Natural killer cell (primary cell): ENCODE measurements at regions not wholly inside any gene's neighbourhood (a gene's known extent, or its start where the extent isn't known, plus 50 kb on each side); places are given as distances from the start of the nearest gene placed in this dataset.

Experiments used
- ATAC-seq, 3 donors: fragments of 150-1000 bp in 2 of 3; fragments of 200-7000 bp in 1 of 3; cut with Tn5 transposase; 1 replicate in 1 of 3; 2 replicates in 2 of 3; pipeline ENCODE4 v1.10.0; 2021; ENCODE audit warnings: mild to moderate bottlenecking in 2 of 3, moderate library complexity in 2 of 3
- DNase-seq, 2 donors: peaks; one replicate each; pipeline versions ENCODE4 v3.0.0 to v3.0.0-alpha.2; 2013 to 2021; ENCODE audit warnings: mixed read lengths in 1 of 2
- H3K27ac ChIP-seq: one replicate; pipeline ENCODE4 v1.5.1; 2013; ENCODE audit warnings: mild to moderate bottlenecking, low read length
- H3K27me3 ChIP-seq: one replicate; pipeline ENCODE4 v1.6.1; 2013; ENCODE audit warnings: low read length; ENCODE audit not compliant: control insufficient read depth, insufficient read depth
- H3K36me3 ChIP-seq: one replicate; pipeline ENCODE4 v1.6.1; 2013; ENCODE audit warnings: low read length; ENCODE audit not compliant: control insufficient read depth, insufficient read depth
- H3K4me1 ChIP-seq: one replicate; pipeline ENCODE4 v1.6.1; 2013; ENCODE audit warnings: low read length; ENCODE audit not compliant: control insufficient read depth, insufficient read depth
- H3K4me3 ChIP-seq: one replicate; pipeline ENCODE4 v1.5.1; 2013; ENCODE audit warnings: low read length
- H3K9me3 ChIP-seq: one replicate; pipeline ENCODE4 v1.6.1; 2013; ENCODE audit warnings: low read length; ENCODE audit not compliant: control insufficient read depth, insufficient read depth
- H3K27ac Mint-ChIP-seq, 2 donors: one replicate each; pipeline ENCODE4 v1.8.0; 2022; ENCODE audit warnings: mild to moderate bottlenecking in 2 of 2, mixed read lengths in 2 of 2, moderate library complexity in 1 of 2
- H3K27me3 Mint-ChIP-seq, 2 donors: one replicate each; pipeline ENCODE4 v1.8.0; 2022; ENCODE audit warnings: low read depth in 2 of 2, mixed read lengths in 2 of 2
- H3K36me3 Mint-ChIP-seq: one replicate; pipeline ENCODE4 v1.8.0; 2022; ENCODE audit warnings: mixed read lengths
- H3K4me1 Mint-ChIP-seq, 2 donors: one replicate each; pipeline ENCODE4 v1.8.0; 2022; ENCODE audit warnings: mixed read lengths in 2 of 2
- H3K4me3 Mint-ChIP-seq: one replicate; pipeline ENCODE4 v1.8.0; 2022; ENCODE audit warnings: mild to moderate bottlenecking, moderate library complexity, mixed read lengths
- H3K9me3 Mint-ChIP-seq, 2 donors: one replicate each; pipeline ENCODE4 v1.8.0; 2022; ENCODE audit warnings: mixed read lengths in 2 of 2
- WGBS: methylation state at CpG from one replicate; pipeline ENCODE4 v1.1.7; 2013; ENCODE audit warnings: missing lambda C conversion rate; ENCODE audit not compliant: insufficient coverage; 5-methylcytosine and 5-hydroxymethylcytosine counted together
- intact Hi-C: fragments of 100-400 bp; cut with micrococcal nuclease; formaldehyde crosslinking; loops from one replicate; pipeline ENCODE4 v1.14.2; 2022
- TF ChIP-seq, protein P1 (sequence below): fragments of 200-600 bp; IDR thresholded peaks from one replicate; pipeline ENCODE4 v1.8.0; 2022; ENCODE audit warnings: antibody characterized with exemption

DNA sequence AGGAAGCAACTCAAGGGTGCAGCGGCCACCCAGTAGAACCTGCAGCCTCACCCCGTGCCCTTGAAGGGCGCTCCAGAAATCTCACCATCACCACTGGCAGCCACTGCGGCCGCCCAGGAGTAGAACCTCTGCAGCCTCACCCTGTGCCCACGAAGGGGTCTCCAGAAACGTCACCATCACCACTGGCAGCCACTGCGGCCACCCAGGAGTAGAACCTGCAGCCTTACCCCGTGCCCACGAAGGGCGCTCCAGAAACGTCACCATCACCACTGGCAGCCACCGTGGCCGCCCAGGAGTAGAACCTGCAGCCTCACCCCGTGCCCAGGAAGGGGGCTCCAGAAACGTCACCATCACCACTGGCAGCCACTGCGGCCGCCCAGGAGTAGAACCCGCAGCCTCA is 336.0 kb downstream of the TEX29 start:
- Histone ChIP-seq H3K9me3 (no peaks in the 10 kb centered on the region), H3K4me3 (no peak overlapping the region), H3K36me3 (no peaks in the 10 kb centered on the region), H3K4me1 (no peaks in the 10 kb centered on the region), H3K27ac (no peak overlapping the region), H3K27me3 (no peaks in the 10 kb centered on the region)
- TF ChIP-seq, protein P1, sequence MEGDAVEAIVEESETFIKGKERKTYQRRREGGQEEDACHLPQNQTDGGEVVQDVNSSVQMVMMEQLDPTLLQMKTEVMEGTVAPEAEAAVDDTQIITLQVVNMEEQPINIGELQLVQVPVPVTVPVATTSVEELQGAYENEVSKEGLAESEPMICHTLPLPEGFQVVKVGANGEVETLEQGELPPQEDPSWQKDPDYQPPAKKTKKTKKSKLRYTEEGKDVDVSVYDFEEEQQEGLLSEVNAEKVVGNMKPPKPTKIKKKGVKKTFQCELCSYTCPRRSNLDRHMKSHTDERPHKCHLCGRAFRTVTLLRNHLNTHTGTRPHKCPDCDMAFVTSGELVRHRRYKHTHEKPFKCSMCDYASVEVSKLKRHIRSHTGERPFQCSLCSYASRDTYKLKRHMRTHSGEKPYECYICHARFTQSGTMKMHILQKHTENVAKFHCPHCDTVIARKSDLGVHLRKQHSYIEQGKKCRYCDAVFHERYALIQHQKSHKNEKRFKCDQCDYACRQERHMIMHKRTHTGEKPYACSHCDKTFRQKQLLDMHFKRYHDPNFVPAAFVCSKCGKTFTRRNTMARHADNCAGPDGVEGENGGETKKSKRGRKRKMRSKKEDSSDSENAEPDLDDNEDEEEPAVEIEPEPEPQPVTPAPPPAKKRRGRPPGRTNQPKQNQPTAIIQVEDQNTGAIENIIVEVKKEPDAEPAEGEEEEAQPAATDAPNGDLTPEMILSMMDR, result no peak
- Mint-ChIP-seq H3K27me3 (peaks cover 8 to 25% of the 10 kb centered on the region in 2 donors), H3K27ac (no peak overlapping the region), H3K4me1 (no peaks in the 10 kb centered on the region), H3K4me3 (no peak overlapping the region), H3K36me3 (no peaks in the 10 kb centered on the region), H3K9me3 (no peaks in the 10 kb centered on the region)
- WGBS, result 80% methylated on average over 19 of the region's 19 CpGs
- intact Hi-C loops, result no loop called here
- no peak for DNase-seq
- no peak for ATAC-seq

DNA sequence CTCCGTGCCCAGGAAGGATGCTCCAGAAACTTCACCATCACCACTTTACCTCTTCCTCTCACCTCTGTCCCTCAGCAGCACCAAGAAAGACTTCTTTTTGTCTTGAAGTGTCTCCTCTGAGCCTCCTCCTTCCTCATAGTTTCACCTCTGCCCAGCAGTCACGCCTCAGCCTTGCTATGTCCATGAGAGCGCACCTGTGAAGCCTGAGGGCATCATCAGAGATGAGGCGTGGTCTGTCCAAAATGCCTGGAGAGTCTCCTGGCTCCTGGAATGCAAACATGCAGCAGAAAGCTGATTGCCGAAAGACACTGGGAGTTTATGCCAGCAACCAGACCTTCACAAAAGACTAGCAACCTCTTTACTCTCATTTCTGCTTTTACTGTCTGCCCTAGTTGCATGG is 336.6 kb downstream of the TEX29 start:
- ATAC-seq, result no peak
- TF ChIP-seq, protein P1, result no peak
- H3K9me3 Mint-ChIP-seq, result no peaks in the 10 kb centered on the region

DNA sequence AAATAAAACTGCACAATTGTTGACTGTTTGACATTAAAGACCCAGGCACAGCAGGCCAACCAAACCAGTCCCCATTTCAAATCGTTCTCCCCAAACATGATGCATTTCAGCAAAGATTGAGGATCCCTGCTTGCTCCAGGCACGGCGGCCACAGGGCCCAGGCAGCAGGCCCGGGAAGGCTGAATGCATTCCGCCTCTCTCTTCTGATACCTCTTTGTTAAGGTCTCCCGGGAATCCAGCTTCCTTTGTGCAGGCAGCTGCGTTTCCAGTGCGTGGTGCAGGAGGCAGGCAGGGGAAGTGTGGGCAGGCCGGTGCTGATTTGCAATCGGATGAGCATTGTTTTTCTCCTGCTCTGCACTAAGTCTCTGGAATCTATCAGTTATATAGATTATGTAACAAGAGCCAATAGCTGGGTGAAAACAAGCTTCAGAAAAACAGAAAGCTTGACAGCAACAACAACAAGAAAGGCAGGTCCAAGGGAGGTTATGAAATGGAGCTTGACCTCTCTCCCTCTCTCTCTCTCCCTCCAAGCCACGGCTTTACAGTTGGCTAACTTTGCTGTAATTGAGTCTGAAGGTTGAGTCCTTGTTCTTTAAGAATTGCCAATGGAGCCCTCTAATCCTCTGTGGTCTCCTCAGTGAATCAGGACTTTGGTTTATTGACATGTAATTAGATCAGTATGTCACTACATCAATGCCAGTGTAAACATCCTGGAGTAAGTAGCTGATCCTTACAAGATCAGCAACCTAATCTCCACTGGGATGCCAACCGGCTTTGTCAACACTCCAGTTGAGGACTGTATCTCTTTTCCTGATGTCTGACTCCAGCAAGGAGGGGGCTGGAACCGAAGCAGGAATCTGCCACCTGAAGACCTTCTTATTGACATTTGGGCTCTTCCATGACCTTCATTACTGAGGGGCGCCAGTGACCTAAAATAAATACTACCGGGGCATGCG is 338.0 kb downstream of the TEX29 start:
- Histone ChIP-seq H3K9me3 (no peaks in the 10 kb centered on the region), H3K4me1 (no peaks in the 10 kb centered on the region), H3K27me3 (no peaks in the 10 kb centered on the region), H3K4me3 (no peak overlapping the region), H3K27ac (no peak overlapping the region), H3K36me3 (no peaks in the 10 kb centered on the region)
- whole genome bisulfite sequencing, result 78% methylated on average over 15 of the region's 16 CpGs
- DNase-seq (no peak), ATAC-seq (no peak)
- Mint-ChIP-seq H3K27me3 (peaks cover 8 to 24% of the 10 kb centered on the region in 2 donors), H3K36me3 (no peaks in the 10 kb centered on the region), H3K27ac (no peak overlapping the region), H3K4me1 (no peaks in the 10 kb centered on the region), H3K4me3 (no peak overlapping the region), H3K9me3 (no peaks in the 10 kb centered on the region)
- TF ChIP-seq, protein P1, result no peak
- intact Hi-C loops, result no loop called here

More for the DNA sequence above, 336.6 kb downstream of the TEX29 start:
- intact Hi-C loops, result no loop called here
- WGBS, result 86% methylated on average over 5 of the region's 5 CpGs
- H3K4me3 ChIP-seq, result no peak overlapping the region
- DNase-seq, result no peak
- H3K36me3 ChIP-seq, result no peaks in the 10 kb centered on the region
- Mint-ChIP-seq H3K4me3 (no peak overlapping the region), H3K36me3 (no peaks in the 10 kb centered on the region), H3K27ac (no peak overlapping the region), H3K27me3 (peaks cover 8 to 24% of the 10 kb centered on the region in 2 donors), H3K4me1 (no peaks in the 10 kb centered on the region)
- H3K9me3 ChIP-seq, result no peaks in the 10 kb centered on the region
- no peaks in the 10 kb centered on the region for H3K4me1 ChIP-seq
- no peak overlapping the region for H3K27ac ChIP-seq
- H3K27me3 ChIP-seq, result no peaks in the 10 kb centered on the region
